ENCODE measurements at regions not wholly inside any gene's neighbourhood (a gene's known extent, or its start where the extent isn't known, plus 50 kb on each side); places are given as distances from the start of the nearest gene placed in this dataset.

DNA sequence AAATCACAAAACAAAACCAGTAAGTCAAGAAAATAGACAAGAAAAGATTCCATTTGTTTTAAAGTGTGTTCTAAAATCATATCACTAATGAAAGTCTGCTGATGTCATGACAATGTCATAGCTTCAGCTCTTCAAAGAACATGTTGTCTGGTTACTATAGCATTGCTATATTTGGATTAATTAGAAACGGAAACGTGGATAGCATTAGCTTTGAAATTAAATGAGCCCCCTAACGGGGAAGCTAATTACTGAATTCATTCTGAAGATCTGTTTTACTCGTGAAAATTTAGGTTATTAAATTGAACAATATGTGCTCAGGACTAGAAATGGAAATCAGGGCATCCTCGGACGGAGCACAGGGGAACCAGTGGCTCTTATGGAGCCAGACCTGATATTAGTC is 316.7 kb upstream of the AGTR1 start:
- DNase-seq = no peak
- Mint-ChIP-seq H3K9me3 (no peaks in the 10 kb centered on the region), H3K4me3 (no peak overlapping the region), H3K27me3 (no peaks in the 10 kb centered on the region), H3K36me3 (ENCODE audit: low read depth) (no peaks in the 10 kb centered on the region), H3K4me1 (ENCODE audit: low read depth) (no peaks in the 10 kb centered on the region), H3K27ac (no peak overlapping the region)
- intact Hi-C loops (cut with DNase I, micrococcal nuclease) = no loop called here
- no peaks in the 10 kb centered on the region for H3K27me3 ChIP-seq (ENCODE audit: control insufficient read depth in 1 of 2, insufficient read depth in 2 of 2, low read length in 2 of 2)
- ChIA-PET CTCF (no interaction called here), POLR2A (no interaction called here)
- H3K36me3 ChIP-seq (ENCODE audit: insufficient read depth, low read length) = no peaks in the 10 kb centered on the region
- H3K4me3 ChIP-seq (ENCODE audit: low read length) = no peak overlapping the region
- no peaks in the 10 kb centered on the region for H3K9me3 ChIP-seq (ENCODE audit: control insufficient read depth in 1 of 2, insufficient read depth in 1 of 2, low read length in 2 of 2)
- H3K27ac ChIP-seq (ENCODE audit: low read depth in 1 of 2, low read length in 2 of 2) = no peak overlapping the region
- no peaks in the 10 kb centered on the region for H3K4me1 ChIP-seq (ENCODE audit: insufficient read depth, low read length)
- TF ChIP-seq, protein P1, sequence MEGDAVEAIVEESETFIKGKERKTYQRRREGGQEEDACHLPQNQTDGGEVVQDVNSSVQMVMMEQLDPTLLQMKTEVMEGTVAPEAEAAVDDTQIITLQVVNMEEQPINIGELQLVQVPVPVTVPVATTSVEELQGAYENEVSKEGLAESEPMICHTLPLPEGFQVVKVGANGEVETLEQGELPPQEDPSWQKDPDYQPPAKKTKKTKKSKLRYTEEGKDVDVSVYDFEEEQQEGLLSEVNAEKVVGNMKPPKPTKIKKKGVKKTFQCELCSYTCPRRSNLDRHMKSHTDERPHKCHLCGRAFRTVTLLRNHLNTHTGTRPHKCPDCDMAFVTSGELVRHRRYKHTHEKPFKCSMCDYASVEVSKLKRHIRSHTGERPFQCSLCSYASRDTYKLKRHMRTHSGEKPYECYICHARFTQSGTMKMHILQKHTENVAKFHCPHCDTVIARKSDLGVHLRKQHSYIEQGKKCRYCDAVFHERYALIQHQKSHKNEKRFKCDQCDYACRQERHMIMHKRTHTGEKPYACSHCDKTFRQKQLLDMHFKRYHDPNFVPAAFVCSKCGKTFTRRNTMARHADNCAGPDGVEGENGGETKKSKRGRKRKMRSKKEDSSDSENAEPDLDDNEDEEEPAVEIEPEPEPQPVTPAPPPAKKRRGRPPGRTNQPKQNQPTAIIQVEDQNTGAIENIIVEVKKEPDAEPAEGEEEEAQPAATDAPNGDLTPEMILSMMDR (IDR thresholded peaks at IDR 0.05) = no peak
- no peak for ATAC-seq (ENCODE audit: poor library complexity)

- Histone ChIP-seq H3K4me1 (ENCODE audit: insufficient read depth, low read length) (no peaks in the 10 kb centered on the region), H3K27me3 (ENCODE audit: control insufficient read depth in 1 of 2, insufficient read depth in 2 of 2, low read length in 2 of 2) (no peaks in the 10 kb centered on the region), H3K4me3 (ENCODE audit: low read length) (no peak overlapping the region), H3K36me3 (ENCODE audit: insufficient read depth, low read length) (no peaks in the 10 kb centered on the region), H3K27ac (ENCODE audit: low read depth in 1 of 2, low read length in 2 of 2) (no peak overlapping the region), H3K9me3 (ENCODE audit: control insufficient read depth in 1 of 2, insufficient read depth in 1 of 2, low read length in 2 of 2) (no peaks in the 10 kb centered on the region)
- Mint-ChIP-seq H3K27me3 (no peaks in the 10 kb centered on the region), H3K9me3 (peaks cover 6% of the 10 kb centered on the region), H3K27ac (no peak overlapping the region), H3K36me3 (ENCODE audit: low read depth) (no peaks in the 10 kb centered on the region), H3K4me1 (ENCODE audit: low read depth) (no peaks in the 10 kb centered on the region), H3K4me3 (no peak overlapping the region)
- CTCF ChIA-PET = no interaction called here
- TF ChIP-seq, protein P1 (IDR thresholded peaks at IDR 0.05) = no peak
- POLR2A ChIA-PET = no interaction called here
- no peak for ATAC-seq (ENCODE audit: poor library complexity)
- DNase-seq = no peak
- intact Hi-C loops (cut with DNase I, micrococcal nuclease) = no loop called here
Measured at GRCh38 chr3:148389916-148390315, 307.8 kb upstream of the AGTR1 start.

DNA sequence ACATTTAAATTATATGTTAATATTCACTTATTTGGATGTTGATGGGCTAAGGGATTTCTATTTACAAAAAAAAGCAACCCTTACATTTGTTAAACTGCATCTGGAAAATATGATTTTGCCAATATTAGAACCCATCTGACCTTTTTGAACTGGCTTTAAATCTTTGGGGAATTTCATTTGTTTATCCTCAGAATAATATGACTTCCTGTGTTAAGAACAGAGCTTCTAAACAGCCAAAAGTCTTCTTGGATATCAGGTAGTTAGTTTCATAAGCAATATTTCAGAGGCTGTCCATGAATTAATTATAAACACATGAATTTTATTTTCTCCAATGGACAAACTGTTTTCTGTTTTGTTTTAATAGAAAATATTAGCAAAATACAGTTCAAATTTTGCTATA is 301.9 kb upstream of the AGTR1 start:
- intact Hi-C loops (cut with DNase I, micrococcal nuclease) = no loop called here
- Mint-ChIP-seq H3K4me1 (ENCODE audit: low read depth) (no peaks in the 10 kb centered on the region), H3K27ac (no peak overlapping the region), H3K4me3 (no peak overlapping the region), H3K27me3 (no peaks in the 10 kb centered on the region), H3K9me3 (peaks cover 5% of the 10 kb centered on the region), H3K36me3 (ENCODE audit: low read depth) (no peaks in the 10 kb centered on the region)
- Histone ChIP-seq H3K27me3 (ENCODE audit: control insufficient read depth in 1 of 2, insufficient read depth in 2 of 2, low read length in 2 of 2) (no peaks in the 10 kb centered on the region), H3K36me3 (ENCODE audit: insufficient read depth, low read length) (no peaks in the 10 kb centered on the region), H3K27ac (ENCODE audit: low read depth in 1 of 2, low read length in 2 of 2) (no peak overlapping the region), H3K4me1 (ENCODE audit: insufficient read depth, low read length) (no peaks in the 10 kb centered on the region), H3K9me3 (ENCODE audit: control insufficient read depth in 1 of 2, insufficient read depth in 1 of 2, low read length in 2 of 2) (no peaks in the 10 kb centered on the region), H3K4me3 (ENCODE audit: low read length) (no peak overlapping the region)
- ATAC-seq (ENCODE audit: poor library complexity) (no peak), DNase-seq (no peak)
- ChIA-PET POLR2A (no interaction called here), CTCF (no interaction called here)
- TF ChIP-seq, protein P1 (IDR thresholded peaks at IDR 0.05) = no peak

Data from CD4-positive, alpha-beta T cell (primary cell).